ENCODE measurements at regions not wholly inside any gene's neighbourhood (a gene's known extent, or its start where the extent isn't known, plus 50 kb on each side); places are given as distances from the start of the nearest gene placed in this dataset.
"Not testable (repeated sequence)": the region's sequence is repeated elsewhere in the genome, so short reads cannot be mapped to it uniquely, and the experiment has no call there.

DNA sequence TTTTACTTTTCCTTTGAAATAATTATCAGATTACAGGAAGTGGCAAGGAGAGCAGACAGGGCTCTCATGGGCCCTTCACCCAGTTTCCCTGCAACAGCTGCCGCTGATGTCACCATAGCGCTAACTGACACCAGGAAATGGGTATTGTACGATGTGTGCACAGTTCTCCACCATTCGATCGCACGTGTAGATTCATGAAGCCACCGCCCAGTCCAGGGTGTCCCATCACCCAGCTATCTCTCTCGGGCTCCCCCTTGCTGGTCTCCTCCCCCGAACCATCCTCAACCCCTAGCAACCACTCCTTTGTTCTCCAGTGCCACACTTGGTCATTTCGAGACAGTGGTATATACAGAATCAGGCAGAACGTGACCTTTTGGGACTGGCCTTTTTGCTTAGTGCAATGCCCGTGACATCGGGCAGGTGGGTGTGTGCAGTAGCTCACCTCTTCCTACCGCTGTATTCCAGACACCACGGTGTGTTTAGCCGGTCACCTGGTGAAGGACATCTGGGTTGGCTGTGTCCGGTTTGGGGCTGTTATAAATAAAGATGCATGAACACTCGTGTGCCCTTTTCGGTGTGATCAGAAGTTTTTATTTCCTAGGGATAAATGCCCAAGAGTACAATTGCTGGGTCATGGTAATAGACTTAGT, 118.4 kb downstream of the CRYAA start:
- no peak for DNase-seq

DNA sequence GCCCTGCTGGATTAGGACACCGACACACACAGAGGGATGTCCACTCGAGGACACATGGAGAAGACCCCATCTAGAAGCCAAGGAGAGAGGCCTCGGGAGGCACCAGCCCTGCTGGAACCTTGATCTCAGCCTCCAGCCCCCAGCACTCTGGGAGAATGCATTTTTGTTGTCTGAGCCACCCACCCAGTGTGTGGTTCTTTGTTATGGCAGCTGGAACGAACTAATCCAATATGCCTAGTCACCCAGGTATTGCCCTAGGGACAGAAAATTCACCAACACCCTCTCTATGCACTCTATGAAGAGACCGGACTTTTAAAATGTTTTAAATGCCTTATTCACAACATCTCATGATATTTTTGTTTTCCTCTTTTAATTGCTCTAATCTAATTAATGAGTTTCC, 117.4 kb downstream of the CRYAA start:
- no peak for DNase-seq

DNA sequence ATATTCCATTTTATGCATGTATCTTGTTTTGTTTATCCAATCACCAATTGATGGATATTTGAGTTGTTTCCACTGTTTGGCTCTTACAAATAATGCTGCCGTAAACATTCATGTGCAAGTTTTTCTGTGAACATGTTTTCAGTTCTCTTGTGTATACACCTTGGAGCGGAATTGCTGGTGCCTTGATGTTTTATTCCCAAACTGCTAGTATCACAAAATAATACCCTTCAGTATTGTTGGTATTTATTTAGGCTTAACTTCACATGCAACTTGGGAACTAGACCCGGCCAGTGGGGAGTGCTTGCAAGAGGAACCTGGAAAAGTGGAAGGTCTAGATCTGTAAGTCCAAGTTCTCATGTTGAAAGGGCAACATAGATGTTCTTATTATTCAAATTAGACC, 115.9 kb downstream of the CRYAA start:
- no peak for DNase-seq

DNA sequence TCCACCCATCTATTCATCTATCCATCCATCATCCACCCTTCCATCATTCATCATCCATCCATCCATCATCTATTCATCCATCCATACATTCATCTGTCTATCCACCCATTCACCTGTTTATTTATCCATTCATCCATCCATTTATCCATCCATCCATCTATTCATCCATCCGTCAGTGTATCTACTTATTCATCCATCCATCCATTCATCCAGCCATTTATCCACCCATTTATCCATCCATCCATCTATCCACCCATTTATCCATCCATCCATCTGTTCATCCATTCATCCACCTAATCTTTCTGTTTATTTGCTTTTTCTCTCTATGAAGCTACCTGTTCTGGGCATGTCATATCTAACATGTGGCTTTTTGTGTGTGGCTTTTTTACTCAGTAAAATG, 115.4 kb downstream of the CRYAA start:
- no peak for DNase-seq

DNA sequence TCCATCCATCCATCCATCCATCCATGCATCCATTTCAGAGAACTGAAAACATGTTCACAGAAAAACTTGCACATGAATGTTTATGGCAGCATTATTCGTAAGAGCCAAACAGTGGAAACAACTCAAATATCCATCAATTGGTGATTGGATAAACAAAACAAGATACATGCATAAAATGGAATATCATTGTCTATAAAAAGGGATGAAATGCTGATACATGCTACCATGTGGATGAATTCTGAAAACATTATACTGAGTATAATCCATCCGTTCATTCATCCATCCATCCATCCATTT, 115.1 kb downstream of the CRYAA start:
- DNase-seq, result not testable (repeated sequence)

DNA sequence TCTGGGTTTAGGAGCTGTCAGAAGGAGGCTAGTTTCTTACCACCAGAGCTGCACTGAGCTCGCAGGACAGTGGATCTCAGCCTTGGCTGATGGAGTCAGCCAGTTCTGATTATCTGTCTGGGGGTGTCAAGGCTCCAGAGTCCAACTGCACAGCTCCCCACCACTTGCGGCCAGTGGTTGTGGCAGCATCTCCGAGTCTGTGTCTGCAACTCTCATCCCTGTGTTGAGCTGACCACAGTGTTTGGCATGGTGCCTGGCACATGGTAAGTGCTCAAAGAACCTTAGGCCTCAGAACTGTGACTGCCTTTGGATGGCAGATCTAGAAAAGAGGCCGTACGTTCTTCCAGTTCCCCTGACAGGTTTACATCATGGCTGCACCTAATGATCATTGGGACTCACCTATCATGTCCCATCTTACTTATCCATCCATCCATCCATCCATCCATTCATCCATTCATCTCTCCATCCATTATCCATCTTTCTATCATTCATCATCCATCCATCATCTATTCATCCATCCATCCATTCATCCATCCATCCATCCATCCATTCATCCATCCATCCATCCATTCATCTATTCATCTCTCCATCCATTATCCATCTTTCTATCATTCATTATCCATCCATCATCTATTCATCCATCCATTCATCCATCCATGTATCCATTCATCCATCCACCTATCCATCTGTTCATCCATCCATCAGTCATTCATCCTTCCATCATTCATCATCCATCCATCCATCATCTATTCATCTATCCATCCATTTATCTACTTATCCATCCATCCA, 114.5 kb downstream of the CRYAA start:
- no peak for DNase-seq

DNA sequence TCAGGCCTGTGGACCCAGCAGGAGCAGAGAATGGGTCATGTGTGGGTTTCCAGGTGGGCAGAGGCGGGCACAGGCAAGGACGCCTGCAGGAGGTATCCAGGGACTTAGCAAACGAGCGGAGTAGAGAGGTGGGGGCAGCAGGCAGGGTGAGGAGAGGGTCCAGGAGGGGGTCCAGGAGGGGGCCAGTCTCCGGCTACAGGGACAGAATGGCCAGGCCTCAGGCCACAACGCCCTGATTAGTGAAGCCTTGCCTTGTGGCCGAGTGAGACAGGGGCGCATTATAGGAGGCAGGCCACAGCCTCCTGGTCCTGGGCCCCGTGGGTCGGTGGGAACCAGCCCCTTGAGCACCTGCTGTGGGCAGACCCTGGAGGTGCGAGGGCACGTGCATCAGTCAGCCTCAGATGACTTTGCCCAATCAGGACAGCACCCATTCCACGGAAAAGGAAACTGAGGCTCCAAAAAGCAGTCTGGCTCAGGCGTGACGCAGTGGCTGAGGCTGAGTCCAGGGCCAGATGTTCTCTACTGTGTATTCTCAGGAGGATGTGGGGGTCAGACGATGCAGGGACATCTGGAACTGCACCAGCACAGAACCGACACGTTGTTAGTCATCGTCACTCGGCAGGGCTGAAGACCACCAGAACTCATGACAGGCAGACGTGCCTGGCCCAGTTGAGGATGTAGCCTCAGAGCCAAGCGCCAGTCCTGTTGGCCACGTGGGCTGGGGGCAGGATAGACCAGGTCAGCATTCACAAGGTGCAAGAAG, 113.7 kb downstream of the CRYAA start:
- no peak for DNase-seq

DNA sequence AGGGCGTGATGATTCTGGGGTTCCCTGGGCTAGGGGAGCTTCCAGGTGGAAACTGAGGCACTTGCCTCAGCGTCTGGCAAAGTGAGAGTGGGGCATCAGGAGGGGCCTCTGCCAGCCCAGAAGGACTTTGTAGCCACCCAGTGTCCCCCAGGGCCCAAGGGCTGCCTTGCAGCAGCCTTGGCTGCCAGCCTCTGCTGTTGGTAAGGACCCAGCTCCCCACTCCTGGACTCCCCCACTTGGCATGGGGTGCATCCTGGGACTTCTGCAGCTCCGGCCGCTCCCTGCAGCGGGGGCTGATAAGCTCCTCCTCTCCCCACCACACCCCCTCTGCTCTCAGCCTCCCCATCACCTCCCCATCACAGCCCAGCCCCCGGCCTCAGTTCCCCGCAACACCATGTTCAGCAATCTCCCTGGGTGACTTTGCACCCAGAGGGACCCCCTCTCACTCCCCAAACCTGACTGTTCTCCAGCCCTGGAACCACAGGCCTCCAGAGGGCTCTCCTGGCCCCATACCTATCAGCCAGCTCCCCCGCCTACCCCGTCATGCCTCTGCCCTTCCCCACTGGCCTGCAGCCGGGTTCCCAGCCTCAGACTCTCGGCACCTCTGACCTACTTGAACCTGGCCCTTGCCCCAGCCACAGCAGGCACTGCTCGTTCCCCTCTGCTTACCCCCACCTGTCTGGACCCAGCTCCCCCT, 113.0 kb downstream of the CRYAA start:
- no peak for DNase-seq

DNA sequence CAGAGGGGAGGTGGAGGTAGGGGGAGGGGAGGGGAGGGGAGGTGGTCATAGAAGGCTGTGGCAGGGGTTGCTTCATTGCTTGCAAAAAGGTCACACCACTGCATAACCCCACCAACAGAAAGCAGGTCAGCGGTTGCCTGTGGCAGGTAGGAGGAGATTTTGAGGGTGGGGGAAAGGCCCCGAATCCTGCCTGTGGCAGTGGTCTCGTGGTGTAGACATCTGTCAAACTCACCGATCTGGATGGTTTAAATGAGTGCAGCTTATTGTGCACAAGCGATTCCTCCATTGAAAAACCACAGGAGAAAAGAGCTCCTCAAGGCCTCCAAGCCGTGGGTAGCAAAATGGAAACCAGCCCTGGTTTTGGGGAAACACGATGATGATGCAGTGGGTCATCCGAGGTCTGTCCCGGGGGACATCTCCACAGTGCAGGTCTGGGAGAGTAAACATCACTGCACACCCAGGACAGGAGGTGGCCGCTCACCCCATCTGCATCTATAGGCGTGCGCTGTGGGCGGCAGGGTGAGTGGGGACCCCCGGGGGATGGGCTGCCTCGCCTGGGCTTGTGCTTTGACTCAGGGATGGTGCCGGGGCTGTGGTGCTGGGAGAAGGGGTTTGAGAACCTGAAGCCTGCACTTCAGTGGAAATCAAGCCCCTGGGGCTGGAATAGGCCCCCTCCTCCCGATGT, 112.3 kb downstream of the CRYAA start:
- DNase-seq, result no peak

DNA sequence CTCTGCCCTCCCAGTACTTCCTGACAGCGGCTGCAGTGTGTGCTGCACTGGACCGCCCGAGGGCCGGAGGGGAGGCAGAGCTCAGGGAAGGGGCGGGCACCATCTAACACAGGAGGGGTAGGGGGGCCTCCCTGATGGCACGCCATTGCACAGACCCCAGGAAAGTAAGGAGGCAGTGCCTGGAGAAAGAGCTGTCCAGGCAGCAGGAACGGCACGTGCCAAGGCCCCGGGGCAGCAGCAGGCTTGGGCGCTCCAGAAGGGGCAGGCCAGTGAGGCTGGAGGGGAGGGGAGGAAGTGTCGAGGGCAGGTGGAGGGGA, 110.7 kb downstream of the CRYAA start:
- DNase-seq, result no peak

DNA sequence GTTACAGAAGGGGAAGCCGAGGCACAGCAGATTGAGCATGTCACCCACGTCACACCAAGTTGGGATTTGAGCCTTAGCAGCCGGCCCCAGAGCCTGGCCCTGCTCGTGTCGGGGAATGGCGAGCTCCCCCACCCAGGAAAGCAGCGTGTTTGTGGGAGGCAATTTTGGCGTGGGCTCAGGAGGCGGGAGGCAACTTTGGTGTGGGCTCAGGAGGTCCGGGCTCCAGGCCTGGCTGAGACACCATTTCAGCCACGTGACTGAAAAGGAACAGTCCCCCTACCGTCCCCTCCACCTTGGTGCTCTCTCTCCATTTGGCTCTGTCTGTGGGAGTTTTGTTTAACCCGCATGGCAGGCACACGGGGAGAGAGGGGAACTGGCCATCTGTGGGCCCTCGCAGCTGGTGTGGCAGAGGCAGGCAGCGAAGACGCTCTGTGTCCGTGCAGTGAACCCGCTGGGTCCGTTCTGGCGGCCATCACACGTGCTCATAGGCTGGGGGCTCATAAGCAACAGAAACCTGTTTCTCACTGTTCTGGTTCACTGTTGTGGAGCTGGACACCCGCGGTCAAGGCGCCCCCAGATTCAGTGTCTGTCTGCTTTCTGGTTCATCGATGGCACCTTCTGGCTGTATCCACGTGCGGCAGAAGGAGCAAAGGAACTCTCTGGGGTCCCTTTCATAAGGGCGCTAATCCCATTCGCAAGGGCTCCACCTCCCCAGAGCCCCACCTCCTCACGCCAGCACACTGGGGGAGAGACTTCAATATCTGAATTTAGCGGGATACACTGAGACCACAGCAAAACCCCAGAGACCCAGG, 110.2 kb downstream of the CRYAA start:
- no peak for DNase-seq

DNA sequence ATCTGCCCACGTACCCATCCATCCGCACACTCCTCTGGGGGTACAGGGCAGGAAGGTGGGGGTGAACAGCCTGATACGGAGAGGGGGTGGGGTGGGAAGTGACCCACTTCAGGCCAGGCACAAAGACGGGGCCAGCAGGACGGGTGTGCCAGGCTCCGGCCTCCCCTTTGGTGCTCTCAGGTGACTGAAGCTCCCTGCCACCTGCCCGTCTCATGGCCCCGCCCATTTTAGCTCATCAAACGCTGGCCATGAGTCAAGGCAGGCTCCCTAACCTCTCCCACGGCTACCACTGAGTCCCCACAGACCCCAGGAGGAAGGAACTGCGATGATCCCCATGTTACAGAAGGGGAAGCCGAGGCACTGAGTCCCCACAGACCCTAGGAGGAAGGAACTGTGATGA, 109.6 kb downstream of the CRYAA start:
- no peak for DNase-seq

DNA sequence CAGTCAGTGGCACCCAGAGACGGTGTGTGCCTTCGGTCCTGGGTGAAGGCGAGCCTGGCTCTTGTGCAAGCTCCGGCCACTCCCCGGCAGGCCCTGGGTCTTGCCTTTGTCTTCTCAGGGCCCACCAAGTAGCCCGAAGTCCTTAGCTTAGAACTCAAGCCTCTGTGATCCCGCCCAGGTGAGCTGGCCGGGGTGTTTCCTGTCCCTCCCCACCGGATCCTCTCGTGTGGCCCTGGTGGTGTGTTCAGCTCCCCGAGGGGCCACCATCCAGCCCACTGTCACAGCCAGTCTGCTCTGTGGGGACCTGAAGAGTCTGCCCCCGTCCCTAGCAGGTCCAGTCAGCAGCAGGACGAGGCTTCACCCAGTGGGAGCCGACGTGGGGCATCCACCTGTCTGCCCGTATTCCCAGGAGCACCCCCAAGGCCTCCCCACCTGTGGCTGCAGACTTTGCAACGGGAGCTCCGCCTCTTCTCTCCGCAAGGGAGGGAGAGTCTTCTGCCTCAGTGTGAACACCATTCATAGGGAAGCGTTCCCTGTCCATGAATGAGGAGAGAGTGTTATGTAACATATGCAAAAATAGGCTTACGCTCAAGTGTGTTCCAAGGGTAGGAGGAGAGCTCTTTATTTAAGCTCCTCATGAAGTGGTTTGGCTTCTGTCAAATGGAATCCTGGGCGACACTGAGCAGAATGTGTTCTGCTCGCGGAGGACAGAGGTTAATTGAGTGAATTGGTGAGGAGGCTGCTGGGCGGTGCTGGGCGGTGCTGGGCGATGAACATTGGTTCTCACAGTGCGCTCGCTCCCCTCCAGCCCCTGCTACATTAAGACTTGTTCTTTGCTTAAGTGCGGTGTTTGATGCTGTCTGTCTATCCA, 108.9 kb downstream of the CRYAA start:
- DNase-seq, result no peak

DNA sequence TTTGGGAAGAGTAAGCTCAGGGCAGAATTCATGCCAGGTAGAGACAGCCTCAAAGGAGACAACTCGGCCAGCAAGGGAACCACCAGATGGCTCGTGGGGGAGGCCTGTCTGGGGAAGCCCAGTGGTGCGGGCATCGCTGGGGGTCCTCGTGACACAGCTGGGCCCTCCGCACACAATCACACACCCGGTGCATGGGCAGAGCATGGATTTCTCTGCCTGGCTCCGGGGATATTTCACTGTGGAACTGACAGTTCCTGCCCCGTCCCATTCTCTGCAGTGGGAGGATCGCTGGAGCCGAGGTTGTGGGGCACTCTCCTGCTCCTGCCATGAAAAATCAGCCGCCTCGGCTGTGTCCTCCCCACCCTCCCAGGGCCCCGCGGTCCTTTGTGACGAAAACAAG, 108.0 kb downstream of the CRYAA start:
- no peak for DNase-seq

DNA sequence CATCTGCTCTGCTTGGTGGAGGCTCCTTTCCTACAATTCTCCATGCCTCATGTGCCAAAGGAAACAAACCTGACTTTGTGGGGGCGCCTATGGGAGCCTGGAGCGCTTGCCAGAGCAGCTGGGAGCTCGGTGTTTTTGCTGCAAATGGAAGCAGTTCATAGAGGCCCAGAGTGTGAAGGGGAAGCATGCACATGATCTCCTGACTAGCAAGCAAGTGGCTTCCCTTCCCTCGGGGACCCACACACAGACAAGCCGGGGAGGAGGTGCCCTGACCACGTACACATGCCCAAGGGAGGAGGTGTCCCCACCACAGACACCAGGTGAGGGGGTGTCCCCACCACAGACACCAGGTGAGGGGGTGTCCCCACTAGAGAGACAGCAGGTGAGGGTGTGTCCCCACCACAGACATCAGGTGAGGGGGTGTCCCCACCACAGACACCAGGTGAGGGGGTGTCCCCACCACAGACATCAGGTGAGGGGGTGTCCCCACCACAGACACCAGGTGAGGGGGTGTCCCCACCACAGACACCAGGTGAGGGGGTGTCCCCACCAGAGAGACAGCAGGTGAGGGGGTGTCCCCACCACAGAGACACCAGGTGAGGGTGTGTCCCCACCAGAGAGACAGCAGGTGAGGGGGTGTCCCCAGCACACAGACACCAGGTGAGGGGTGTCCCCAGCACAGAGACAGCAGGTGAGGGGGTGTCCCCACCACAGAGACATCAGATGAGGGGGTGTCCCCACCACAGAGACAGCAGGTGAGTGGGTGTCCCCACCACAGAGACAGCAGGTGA, 106.8 kb downstream of the CRYAA start:
- no peak for DNase-seq

DNA sequence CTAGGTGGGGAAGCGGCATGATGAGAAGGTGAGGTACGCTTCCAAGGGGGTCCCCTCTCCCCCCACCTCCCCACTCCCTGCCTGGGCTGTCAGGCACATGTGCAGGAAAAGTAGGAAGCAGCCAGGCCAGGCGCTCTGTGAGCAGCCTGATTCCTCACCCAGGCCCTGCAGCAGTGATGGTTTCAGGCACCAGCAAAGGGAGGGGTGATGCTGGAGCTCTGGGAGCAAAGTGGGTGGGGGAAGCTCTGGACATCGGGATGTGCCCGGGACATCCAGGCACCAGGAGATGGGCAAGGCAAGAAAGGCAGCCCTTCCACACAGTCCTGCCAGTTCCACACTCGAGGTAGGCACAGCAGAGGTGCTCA, 106.1 kb downstream of the CRYAA start:
- DNase-seq, result no peak

DNA sequence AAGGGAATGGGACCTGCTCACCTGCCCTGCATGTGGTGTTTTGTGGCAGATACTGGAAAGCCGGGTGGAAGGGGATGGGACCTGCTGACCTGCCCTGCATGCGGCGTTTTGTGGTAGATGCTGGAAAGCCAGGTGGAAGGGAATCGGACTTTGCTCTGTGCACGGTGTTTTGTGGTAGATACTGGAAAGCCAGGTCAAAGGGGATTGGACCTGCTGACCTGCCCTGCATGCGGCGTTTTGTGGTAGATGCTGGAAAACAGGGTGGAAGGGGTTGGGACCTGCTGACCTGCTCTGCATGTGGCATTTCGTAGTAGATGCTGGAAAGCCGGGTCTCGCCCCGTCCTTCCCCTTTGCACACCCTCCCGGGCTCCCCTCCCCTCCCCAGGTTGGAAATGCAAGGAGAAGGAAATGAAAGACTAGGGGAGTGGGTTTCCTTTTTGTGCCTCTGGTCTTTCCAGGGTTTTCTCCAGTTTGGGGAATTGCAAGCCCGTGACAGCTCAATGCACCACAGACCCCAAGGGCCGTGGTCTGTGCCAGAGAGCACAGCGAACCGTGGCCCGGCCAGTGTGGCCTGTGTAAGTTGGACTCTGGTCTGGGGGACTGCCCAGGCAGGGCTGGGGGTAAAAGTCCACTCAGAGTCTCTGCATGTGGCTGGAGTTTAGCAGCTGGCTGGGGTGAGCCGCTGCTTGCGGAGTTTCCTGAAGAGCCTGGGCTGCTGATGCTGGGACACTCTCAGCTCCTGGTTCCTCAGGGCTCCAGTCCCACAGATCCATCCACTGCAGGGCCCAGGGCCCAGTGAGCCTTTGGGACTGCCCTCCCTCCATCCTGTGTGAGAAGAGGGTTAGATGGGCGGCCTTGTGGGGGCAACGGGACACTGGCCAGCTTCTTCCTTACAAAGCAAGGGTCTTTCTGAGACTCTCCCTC, 105.5 kb downstream of the CRYAA start:
- no peak for DNase-seq

DNA sequence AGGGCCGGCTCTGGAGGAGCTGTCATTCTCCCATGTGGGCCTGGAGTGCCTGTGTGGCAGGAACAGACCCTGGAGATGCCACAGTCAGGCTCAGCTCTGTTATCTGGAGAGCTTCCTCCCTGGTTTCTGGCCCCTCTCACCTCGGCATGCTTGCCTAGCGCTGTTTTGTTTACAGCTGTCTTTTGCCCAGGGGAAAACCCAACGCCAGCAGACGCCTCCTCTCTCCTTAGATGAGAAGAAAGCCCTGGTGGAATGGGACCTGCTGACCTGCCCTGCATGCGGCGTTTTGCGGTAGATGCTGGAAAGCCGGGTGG, 104.9 kb downstream of the CRYAA start:
- DNase-seq, result no peak

Data from right kidney (tissue), 1 donor.